HEK293 (cell line): ENCODE measurements at regions not wholly inside any gene's neighbourhood (a gene's known extent, or its start where the extent isn't known, plus 50 kb on each side); places are given as distances from the start of the nearest gene placed in this dataset.

Experiments
- CTCF ChIA-PET: fragments of 350-600 bp; formaldehyde crosslinking; extraction: SDS; loops from one replicate; lab custom pipeline; 2021; ENCODE audit warnings: antibody characterized with exemption; lab: Yijun Ruan, JAX
- POLR2A ChIA-PET: fragments of 300-600 bp; formaldehyde crosslinking; extraction: SDS; loops from one replicate; lab custom pipeline; 2020; ENCODE audit warnings: antibody characterized with exemption, inconsistent platforms; lab: Yijun Ruan, JAX
- H3K27ac ChIP-seq: fragments of 200-500 bp; sonication (Bioruptor generic); 2 replicates; pipeline ENCODE4 v1.5.1; 2014; ENCODE audit warnings: low read depth, low read length, control low read depth, inconsistent platforms; ENCODE audit errors: extremely low read depth
- H3K36me3 ChIP-seq, 2 experiments: fragments of 200-500 bp in 1 of 2; sonication (Bioruptor generic) in 1 of 2; 1 replicate in 1 of 2; 2 replicates in 1 of 2; pipeline ENCODE4 v1.5.1; 2014 to 2017; ENCODE audit warnings: inconsistent platforms in 2 of 2, low read length in 2 of 2; ENCODE audit not compliant: control insufficient read depth in 2 of 2, insufficient read depth in 1 of 2
- H3K4me1 ChIP-seq: fragments of 200-500 bp; sonication (Bioruptor generic); 2 replicates; pipeline ENCODE4 v1.5.1; 2014; ENCODE audit warnings: mild to moderate bottlenecking, low read length, inconsistent platforms; ENCODE audit not compliant: control insufficient read depth, insufficient read depth
- H3K4me3 ChIP-seq: 2 replicates; pipeline ENCODE4 v1.5.1; 2011; ENCODE audit warnings: low read depth, mild to moderate bottlenecking, control low read depth, low read length, moderate library complexity
- H3K9me3 ChIP-seq: fragments of 200-500 bp; sonication (Bioruptor generic); 2 replicates; pipeline ENCODE4 v1.5.1; 2014; ENCODE audit warnings: low read depth, low read length, inconsistent platforms; ENCODE audit not compliant: control insufficient read depth, insufficient read depth
- BCL6B ChIP-seq: fragments of 450-650 bp; formaldehyde crosslinking; IDR thresholded peaks from 2 replicates; pipeline ENCODE4 v1.5.1; 2017; ENCODE audit warnings: missing biosample characterization, missing genetic modification characterization
- ELK4 ChIP-seq: IDR thresholded peaks from 2 replicates; pipeline ENCODE4 v1.6.1; 2011; ENCODE audit warnings: mild to moderate bottlenecking, low read depth, low read length, borderline replicate concordance
- GFI1B ChIP-seq: fragments of 450-650 bp; formaldehyde crosslinking; IDR thresholded peaks from 2 replicates; pipeline ENCODE4 v1.5.1; 2016; ENCODE audit warnings: missing biosample characterization, missing genetic modification characterization
- GLI4 ChIP-seq: fragments of 450-650 bp; formaldehyde crosslinking; IDR thresholded peaks from 2 replicates; pipeline ENCODE4 v1.5.1; 2016; ENCODE audit warnings: missing biosample characterization, missing genetic modification characterization
- KLF16 ChIP-seq: fragments of 450-650 bp; formaldehyde crosslinking; IDR thresholded peaks from 2 replicates; pipeline ENCODE4 v1.5.1; 2017; ENCODE audit warnings: missing biosample characterization, missing genetic modification characterization
- KLF17 ChIP-seq: fragments of 450-650 bp; formaldehyde crosslinking; IDR thresholded peaks from 2 replicates; pipeline ENCODE4 v1.5.1; 2016; ENCODE audit warnings: missing biosample characterization, missing genetic modification characterization
- OVOL3 ChIP-seq: fragments of 450-650 bp; formaldehyde crosslinking; IDR thresholded peaks from 2 replicates; pipeline ENCODE4 v1.5.1; 2016; ENCODE audit warnings: missing biosample characterization, missing genetic modification characterization
- REPIN1 ChIP-seq: fragments of 450-650 bp; formaldehyde crosslinking; IDR thresholded peaks from 2 replicates; pipeline ENCODE4 v1.5.1; 2017; ENCODE audit warnings: missing biosample characterization, missing genetic modification characterization, low read depth
- ZBTB49 ChIP-seq: fragments of 450-650 bp; formaldehyde crosslinking; IDR thresholded peaks from 2 replicates; pipeline ENCODE4 v1.5.1; 2016; ENCODE audit warnings: missing biosample characterization, missing genetic modification characterization, low read depth
- ZFP37 ChIP-seq: fragments of 450-650 bp; formaldehyde crosslinking; IDR thresholded peaks from 2 replicates; pipeline ENCODE4 v1.5.1; 2016; ENCODE audit warnings: missing biosample characterization, missing genetic modification characterization
- ZNF133 ChIP-seq: fragments of 450-650 bp; formaldehyde crosslinking; IDR thresholded peaks from 2 replicates; pipeline ENCODE4 v1.5.1; 2016; ENCODE audit warnings: missing biosample characterization, missing genetic modification characterization
- ZNF140 ChIP-seq: fragments of 450-650 bp; formaldehyde crosslinking; IDR thresholded peaks from 2 replicates; pipeline ENCODE4 v1.5.1; 2016; ENCODE audit warnings: missing biosample characterization, missing genetic modification characterization
- ZNF2 ChIP-seq: fragments of 450-650 bp; formaldehyde crosslinking; IDR thresholded peaks from 2 replicates; pipeline ENCODE4 v1.5.1; 2016; ENCODE audit warnings: missing biosample characterization, missing genetic modification characterization
- ZNF211 ChIP-seq: fragments of 450-650 bp; formaldehyde crosslinking; IDR thresholded peaks from 2 replicates; pipeline ENCODE4 v1.5.1; 2016; ENCODE audit warnings: low read depth, missing biosample characterization, missing genetic modification characterization
- ZNF248 ChIP-seq: fragments of 450-650 bp; formaldehyde crosslinking; IDR thresholded peaks from 2 replicates; pipeline ENCODE4 v1.5.1; 2017; ENCODE audit warnings: missing biosample characterization, missing genetic modification characterization
- ZNF350 ChIP-seq: fragments of 450-650 bp; formaldehyde crosslinking; IDR thresholded peaks from 2 replicates; pipeline ENCODE4 v1.5.0; 2017; ENCODE audit warnings: missing biosample characterization, mild to moderate bottlenecking, missing genetic modification characterization
- ZNF354C ChIP-seq: fragments of 450-650 bp; formaldehyde crosslinking; IDR thresholded peaks from 2 replicates; pipeline ENCODE4 v1.5.1; 2016; ENCODE audit warnings: missing biosample characterization, missing genetic modification characterization, low read depth, borderline replicate concordance
- ZNF366 ChIP-seq: fragments of 450-650 bp; formaldehyde crosslinking; conservative IDR thresholded peaks from 2 replicates; pipeline ENCODE4 v1.5.1; 2016; ENCODE audit warnings: missing biosample characterization, missing genetic modification characterization
- ZNF433 ChIP-seq: fragments of 450-650 bp; formaldehyde crosslinking; IDR thresholded peaks from 2 replicates; pipeline ENCODE4 v1.5.1; 2016; ENCODE audit warnings: missing biosample characterization, missing genetic modification characterization, low read depth
- ZNF529 ChIP-seq: fragments of 450-650 bp; formaldehyde crosslinking; IDR thresholded peaks from 2 replicates; pipeline ENCODE4 v1.5.1; 2017; ENCODE audit warnings: missing genetic modification characterization, missing biosample characterization; ENCODE audit not compliant: insufficient replicate concordance
- ZNF549 ChIP-seq: fragments of 450-650 bp; IDR thresholded peaks from 2 replicates; pipeline ENCODE4 v1.5.1; 2018; ENCODE audit warnings: missing biosample characterization, missing genetic modification characterization, mild to moderate bottlenecking, inconsistent platforms, moderate library complexity
- ZNF555 ChIP-seq: fragments of 450-650 bp; formaldehyde crosslinking; conservative IDR thresholded peaks from 2 replicates; pipeline ENCODE4 v1.5.1; 2017; ENCODE audit warnings: missing biosample characterization, mild to moderate bottlenecking, missing genetic modification characterization, inconsistent platforms
- ZNF561 ChIP-seq: fragments of 450-650 bp; IDR thresholded peaks from 2 replicates; pipeline ENCODE4 v1.5.1; 2018; ENCODE audit warnings: missing biosample characterization, missing genetic modification characterization, borderline replicate concordance
- ZNF596 ChIP-seq: fragments of 450-650 bp; IDR thresholded peaks from 2 replicates; pipeline ENCODE4 v1.5.0; 2018; ENCODE audit warnings: missing biosample characterization, mild to moderate bottlenecking, missing genetic modification characterization, moderate library complexity
- ZNF623 ChIP-seq: fragments of 450-650 bp; formaldehyde crosslinking; IDR thresholded peaks from 2 replicates; pipeline ENCODE4 v1.5.1; 2016; ENCODE audit warnings: missing biosample characterization, missing genetic modification characterization
- ZNF639 ChIP-seq: fragments of 450-650 bp; formaldehyde crosslinking; IDR thresholded peaks from 2 replicates; pipeline ENCODE4 v1.5.1; 2016; ENCODE audit warnings: missing biosample characterization, missing genetic modification characterization
- ZNF670 ChIP-seq: fragments of 450-650 bp; formaldehyde crosslinking; IDR thresholded peaks from 2 replicates; pipeline ENCODE4 v1.5.1; 2016; ENCODE audit warnings: missing biosample characterization, missing genetic modification characterization, low read depth
- ZNF677 ChIP-seq: fragments of 450-650 bp; IDR thresholded peaks from 2 replicates; pipeline ENCODE4 v1.5.0; 2018; ENCODE audit warnings: missing biosample characterization, mild to moderate bottlenecking, missing genetic modification characterization, moderate library complexity
- ZNF768 ChIP-seq: fragments of 450-650 bp; formaldehyde crosslinking; IDR thresholded peaks from 2 replicates; pipeline ENCODE4 v1.5.1; 2018; ENCODE audit warnings: missing biosample characterization, mild to moderate bottlenecking, missing genetic modification characterization
- ZNF792 ChIP-seq: fragments of 450-650 bp; formaldehyde crosslinking; IDR thresholded peaks from 2 replicates; pipeline ENCODE4 v1.5.1; 2016; ENCODE audit warnings: missing biosample characterization, missing genetic modification characterization
- ZSCAN18 ChIP-seq: fragments of 450-650 bp; formaldehyde crosslinking; IDR thresholded peaks from 2 replicates; pipeline ENCODE4 v1.5.1; 2016; ENCODE audit warnings: missing biosample characterization, missing genetic modification characterization

GRCh38 chr5:84862132-84862531 lies 477.5 kb upstream of the EDIL3 start (continued):
- TF ChIP-seq ZNF623 (tag by site-specific recombination) (no peak), ZNF792 (tag by site-specific recombination) (no peak), ZSCAN18 (no peak), ZNF596 (tag by site-specific recombination) (no peak), ZNF561 (tag by site-specific recombination) (no peak), ZFP37 (tag by site-specific recombination) (no peak), ZNF529 (no peak), ZNF768 (tag by site-specific recombination) (no peak), ZNF140 (tag by site-specific recombination) (no peak), ZNF549 (tag by site-specific recombination) (no peak), ZNF211 (tag by site-specific recombination) (no peak), ZNF350 (no peak)

GRCh38 chr5:84861306-84861705 lies 476.6 kb upstream of the EDIL3 start:
- POLR2A ChIA-PET = no interaction called here

More at GRCh38 chr5:84861306-84861705, 476.6 kb upstream of the EDIL3 start:
- no peak for TF ChIP-seq ZNF248 (tag by site-specific recombination)
- no peak for TF ChIP-seq ELK4
- no peak for TF ChIP-seq ZNF433 (tag by site-specific recombination)
- no peak for TF ChIP-seq ZNF529
- no peak for TF ChIP-seq ZNF366 (tag by site-specific recombination)
- no peak for TF ChIP-seq ZNF555
- no peak for TF ChIP-seq ZNF670 (tag by site-specific recombination)
- TF ChIP-seq GLI4 (tag by site-specific recombination) = no peak
- TF ChIP-seq BCL6B = no peak
- TF ChIP-seq OVOL3 (tag by site-specific recombination) = no peak
- TF ChIP-seq ZNF677 = no peak
- TF ChIP-seq REPIN1 (tag by site-specific recombination) = no peak
- TF ChIP-seq ZNF133 (tag by site-specific recombination) = no peak
- TF ChIP-seq KLF16 = no peak
- no peak for TF ChIP-seq ZBTB49
- no peak for TF ChIP-seq ZNF354C (tag by site-specific recombination)
- TF ChIP-seq ZNF2 = no peak
- TF ChIP-seq GFI1B (tag by site-specific recombination) = no peak
- no peak for TF ChIP-seq ZNF639
- no peak for TF ChIP-seq KLF17 (tag by site-specific recombination)
- no peaks in the 10 kb centered on the region for H3K36me3 ChIP-seq
- no peaks in the 10 kb centered on the region for H3K9me3 ChIP-seq
- H3K4me1 ChIP-seq = no peaks in the 10 kb centered on the region
- H3K27ac ChIP-seq = no peak overlapping the region
- CTCF ChIA-PET = no interaction called here
- H3K4me3 ChIP-seq = no peak overlapping the region
